Esophagus muscularis mucosa (tissue), 4 donors: ENCODE measurements at regions not wholly inside any gene's neighbourhood (a gene's known extent, or its start where the extent isn't known, plus 50 kb on each side); places are given as distances from the start of the nearest gene placed in this dataset.

ENCODE experiments used
- DNase-seq: peaks from one replicate; pipeline ENCODE4 v3.0.0-alpha.2; 2017; ENCODE audit errors: extremely low spot score
- H3K27ac ChIP-seq, 4 donors: fragments of 200-600 bp; sonication (generic); replicated peaks in 1 of 4; 1 replicate in 3 of 4; 2 replicates in 1 of 4; pipeline ENCODE4 v1.5.1; 2016 to 2019; ENCODE audit warnings: mild to moderate bottlenecking in 1 of 4
- H3K27me3 ChIP-seq, 4 donors: fragments of 200-600 bp; sonication (generic); one replicate each; pipeline versions ENCODE4 v1.5.1 to v1.6.0; 2016 to 2019
- H3K36me3 ChIP-seq, 4 donors: fragments of 200-600 bp; sonication (generic); one replicate each; pipeline ENCODE4 v1.5.1; 2016 to 2019
- H3K4me1 ChIP-seq, 4 donors: fragments of 200-600 bp; sonication (generic); one replicate each; pipeline ENCODE4 v1.5.1; 2016 to 2019
- H3K4me3 ChIP-seq, 4 donors: fragments of 200-600 bp; sonication (generic); 1 replicate in 2 of 4; 2 replicates in 2 of 4; pipeline ENCODE4 v1.5.1; 2016 to 2019; ENCODE audit warnings: mild to moderate bottlenecking in 4 of 4, moderate library complexity in 1 of 4
- H3K9me3 ChIP-seq, 4 donors: fragments of 200-600 bp; sonication (generic); 1 replicate in 3 of 4; 2 replicates in 1 of 4; pipeline ENCODE4 v1.5.1; 2016 to 2019
- CTCF ChIP-seq, 3 experiments: fragments of 200-600 bp in 2 of 3; fragments of 450-650 bp in 1 of 3; sonication (generic) in 2 of 3; IDR thresholded peaks; one replicate each; pipeline ENCODE4 v1.5.1; 2017 to 2019; ENCODE audit warnings: antibody characterized with exemption in 3 of 3, mild to moderate bottlenecking in 2 of 3, moderate library complexity in 1 of 3
- EP300 ChIP-seq: sonication (generic); formaldehyde crosslinking; IDR thresholded peaks from one replicate; pipeline ENCODE4 v1.6.1; 2017; ENCODE audit warnings: antibody characterized with exemption
- POLR2A ChIP-seq: fragments of 450-650 bp; IDR thresholded peaks from one replicate; pipeline ENCODE4 v1.6.1; 2017; ENCODE audit warnings: antibody characterized with exemption, moderate library complexity, mild to moderate bottlenecking, low read depth
- POLR2AphosphoS5 ChIP-seq, 2 donors: sonication (generic); formaldehyde crosslinking; IDR thresholded peaks; one replicate each; pipeline ENCODE4 v1.6.1; 2017; ENCODE audit warnings: antibody characterized with exemption in 2 of 2
- WGBS: methylation state at CpG from one replicate; pipeline ENCODE4 v1.1.5; 2018; 5-methylcytosine and 5-hydroxymethylcytosine counted together
- intact Hi-C: fragments of 100-400 bp; cut with DNase I; formaldehyde crosslinking; loops from one replicate; pipeline ENCODE4 v1.15.1; 2023

GRCh38 chr1:188188317-188188716 is 1359.6 kb downstream of the PLA2G4A start:
- 93% methylated on average over 2 of the region's 2 CpGs for WGBS
- H3K27ac ChIP-seq = no peak overlapping the region
- intact Hi-C loops = no loop called here
- no peaks in the 10 kb centered on the region for H3K27me3 ChIP-seq
- no peak overlapping the region for H3K4me3 ChIP-seq
- peaks cover 0 to 5% (median 0%) of the 10 kb centered on the region in 4 donors for H3K9me3 ChIP-seq
- no peaks in the 10 kb centered on the region for H3K4me1 ChIP-seq
- no peak for DNase-seq
- H3K36me3 ChIP-seq = no peaks in the 10 kb centered on the region
- TF ChIP-seq POLR2A = no peak
- no peak for TF ChIP-seq EP300
- TF ChIP-seq POLR2AphosphoS5 (IDR thresholded peaks at IDR 0.05) = no peak
- TF ChIP-seq CTCF (IDR thresholded peaks at IDR 0.05) = no peak

GRCh38 chr1:188194916-188195315 is 1366.2 kb downstream of the PLA2G4A start:
- no peak for TF ChIP-seq EP300
- no peak for TF ChIP-seq POLR2AphosphoS5 (IDR thresholded peaks at IDR 0.05)
- no peak for TF ChIP-seq POLR2A
- TF ChIP-seq CTCF (IDR thresholded peaks at IDR 0.05) = no peak
- Histone ChIP-seq H3K27me3 (no peaks in the 10 kb centered on the region), H3K36me3 (no peaks in the 10 kb centered on the region), H3K4me3 (no peak overlapping the region), H3K4me1 (no peaks in the 10 kb centered on the region), H3K27ac (no peak overlapping the region), H3K9me3 (peaks cover 0 to 11% (median 5%) of the 10 kb centered on the region in 4 donors)
- intact Hi-C loops = no loop called here
- WGBS = 92% methylated on average over 1 of the region's 1 CpG
- no peak for DNase-seq

- H3K4me1 ChIP-seq = no peaks in the 10 kb centered on the region
- no peak for DNase-seq
- no peaks in the 10 kb centered on the region for H3K36me3 ChIP-seq
- intact Hi-C loops = no loop called here
- 94% methylated on average over 1 of the region's 1 CpG for WGBS
- H3K9me3 ChIP-seq = no peaks in the 10 kb centered on the region
- H3K27me3 ChIP-seq = no peaks in the 10 kb centered on the region
- no peak overlapping the region for H3K4me3 ChIP-seq
- no peak overlapping the region for H3K27ac ChIP-seq
- TF ChIP-seq EP300 = no peak
- TF ChIP-seq CTCF (IDR thresholded peaks at IDR 0.05) = no peak
- TF ChIP-seq POLR2A = no peak
- TF ChIP-seq POLR2AphosphoS5 (IDR thresholded peaks at IDR 0.05) = no peak
Observed at GRCh38 chr1:188218289-188218688, 1389.5 kb downstream of the PLA2G4A start.

GRCh38 chr1:188220051-188220450 is 1391.3 kb downstream of the PLA2G4A start:
- intact Hi-C loops = no loop called here
- Histone ChIP-seq H3K27me3 (no peaks in the 10 kb centered on the region), H3K4me1 (no peaks in the 10 kb centered on the region), H3K9me3 (peaks cover 0 to 3% (median 0%) of the 10 kb centered on the region in 4 donors), H3K36me3 (no peaks in the 10 kb centered on the region), H3K27ac (no peak overlapping the region), H3K4me3 (no peak overlapping the region)
- WGBS = 78% methylated on average over 1 of the region's 1 CpG
- TF ChIP-seq POLR2AphosphoS5 (IDR thresholded peaks at IDR 0.05) (no peak), EP300 (no peak), POLR2A (no peak), CTCF (IDR thresholded peaks at IDR 0.05) (no peak)
- DNase-seq = no peak

GRCh38 chr1:188224263-188224662 is 1395.5 kb downstream of the PLA2G4A start:
- H3K27me3 ChIP-seq = no peaks in the 10 kb centered on the region
- no peak overlapping the region for H3K4me3 ChIP-seq
- H3K27ac ChIP-seq = no peak overlapping the region
- no peak for DNase-seq
- H3K36me3 ChIP-seq = no peaks in the 10 kb centered on the region
- H3K4me1 ChIP-seq = no peaks in the 10 kb centered on the region
- peaks cover 0 to 3% (median 0%) of the 10 kb centered on the region in 4 donors for H3K9me3 ChIP-seq
- TF ChIP-seq CTCF (IDR thresholded peaks at IDR 0.05) (no peak), EP300 (no peak), POLR2AphosphoS5 (IDR thresholded peaks at IDR 0.05) (no peak), POLR2A (no peak)
- intact Hi-C loops = no loop called here
